ENCODE measurements at regions not wholly inside any gene's neighbourhood (a gene's known extent, or its start where the extent isn't known, plus 50 kb on each side); places are given as distances from the start of the nearest gene placed in this dataset.

GRCh38 chr12:90859591-90859990 is 95.4 kb downstream of the CCER1 start:
- TF ChIP-seq Cebpa-rat (IDR thresholded peaks at IDR 0.05), result no peak
- H3K36me3 ChIP-seq, result no peaks in the 10 kb centered on the region
- no peaks in the 10 kb centered on the region; a peak in 1 of 20 replicates for H3K4me1 ChIP-seq
- H3K4me2 ChIP-seq, result no peak overlapping the region
- no peak overlapping the region for H3K4me3 ChIP-seq
- H3K27me3 ChIP-seq, result no peaks in the 10 kb centered on the region
- H4K20me1 ChIP-seq, result no peaks in the 10 kb centered on the region
- no peak overlapping the region for H3K27ac ChIP-seq
- peaks cover 0 to 19% (median 7%) of the 10 kb centered on the region in 11 experiments; a peak in 10 of 22 replicates for H3K9me3 ChIP-seq (replicated peaks in 1 of 11)
- H3K9ac ChIP-seq, result no peak overlapping the region

- Histone ChIP-seq H3K36me3 (no peaks in the 10 kb centered on the region), H3K27ac (no peak overlapping the region), H4K20me1 (no peaks in the 10 kb centered on the region), H3K4me3 (no peak overlapping the region), H3K9ac (no peak overlapping the region), H3K27me3 (no peaks in the 10 kb centered on the region), H3K4me2 (no peak overlapping the region), H3K9me3 (replicated peaks in 1 of 11) (peaks cover 0 to 19% (median 7%) of the 10 kb centered on the region in 11 experiments; a peak in 10 of 22 replicates), H3K4me1 (no peaks in the 10 kb centered on the region; a peak in 1 of 20 replicates)
- TF ChIP-seq Cebpa-rat (IDR thresholded peaks at IDR 0.05), result no peak
Observed at GRCh38 chr12:90858252-90858651, 96.7 kb downstream of the CCER1 start.

- Histone ChIP-seq H3K4me3 (no peak overlapping the region), H3K36me3 (no peaks in the 10 kb centered on the region), H3K9ac (no peak overlapping the region), H3K9me3 (replicated peaks in 1 of 11) (no peaks in the 10 kb centered on the region), H3K4me1 (no peaks in the 10 kb centered on the region; a peak in 1 of 20 replicates), H4K20me1 (no peaks in the 10 kb centered on the region), H3K27ac (no peak overlapping the region), H3K4me2 (no peak overlapping the region), H3K27me3 (no peaks in the 10 kb centered on the region)
- no peak for TF ChIP-seq Cebpa-rat (IDR thresholded peaks at IDR 0.05)
Observed at GRCh38 chr12:90855534-90855933, 99.4 kb downstream of the CCER1 start.

GRCh38 chr12:90854136-90854689 is 100.8 kb downstream of the CCER1 start:
- Histone ChIP-seq H3K9ac (no peak overlapping the region), H3K9me3 (replicated peaks in 1 of 11) (no peaks in the 10 kb centered on the region), H3K27ac (no peak overlapping the region), H3K4me3 (no peak overlapping the region), H3K36me3 (no peaks in the 10 kb centered on the region), H3K4me2 (no peak overlapping the region), H4K20me1 (no peaks in the 10 kb centered on the region), H3K4me1 (no peaks in the 10 kb centered on the region; a peak in 1 of 20 replicates), H3K27me3 (no peaks in the 10 kb centered on the region)
- no peak for TF ChIP-seq Cebpa-rat (IDR thresholded peaks at IDR 0.05)

- Histone ChIP-seq H3K4me2 (no peak overlapping the region), H3K4me1 (no peaks in the 10 kb centered on the region; a peak in 1 of 20 replicates), H3K4me3 (no peak overlapping the region), H3K27ac (no peak overlapping the region), H3K27me3 (no peaks in the 10 kb centered on the region), H3K9me3 (replicated peaks in 1 of 11) (no peaks in the 10 kb centered on the region), H3K9ac (no peak overlapping the region), H4K20me1 (no peaks in the 10 kb centered on the region), H3K36me3 (no peaks in the 10 kb centered on the region)
- no peak for TF ChIP-seq Cebpa-rat (IDR thresholded peaks at IDR 0.05)
Observed at GRCh38 chr12:90851800-90852718, 102.9 kb downstream of the CCER1 start.

- Histone ChIP-seq H3K4me1 (peaks cover 0 to 3% (median 0%) of the 10 kb centered on the region in 10 experiments; a peak in 1 of 20 replicates), H3K27ac (no peak overlapping the region), H3K27me3 (no peaks in the 10 kb centered on the region), H3K4me3 (no peak overlapping the region), H3K9me3 (replicated peaks in 1 of 11) (no peaks in the 10 kb centered on the region), H4K20me1 (no peaks in the 10 kb centered on the region), H3K36me3 (no peaks in the 10 kb centered on the region), H3K9ac (no peak overlapping the region), H3K4me2 (no peak overlapping the region)
- TF ChIP-seq Cebpa-rat (IDR thresholded peaks at IDR 0.05), result no peak
Observed at GRCh38 chr12:90842477-90842876, 112.5 kb downstream of the CCER1 start.

GRCh38 chr12:90841336-90841735 is 113.6 kb downstream of the CCER1 start:
- H3K4me1 ChIP-seq, result peaks cover 0 to 3% (median 0%) of the 10 kb centered on the region in 10 experiments; a peak in 1 of 20 replicates
- H3K9ac ChIP-seq, result no peak overlapping the region
- H3K36me3 ChIP-seq, result no peaks in the 10 kb centered on the region
- no peak for TF ChIP-seq Cebpa-rat (IDR thresholded peaks at IDR 0.05)
- no peaks in the 10 kb centered on the region for H3K27me3 ChIP-seq
- H3K9me3 ChIP-seq (replicated peaks in 1 of 11), result no peaks in the 10 kb centered on the region
- H3K4me3 ChIP-seq, result no peak overlapping the region
- no peak overlapping the region for H3K27ac ChIP-seq
- no peak overlapping the region for H3K4me2 ChIP-seq
- no peaks in the 10 kb centered on the region for H4K20me1 ChIP-seq

GRCh38 chr12:90839346-90839745 is 115.6 kb downstream of the CCER1 start:
- Histone ChIP-seq H3K9ac (no peak overlapping the region), H3K4me1 (peaks cover 0 to 3% (median 0%) of the 10 kb centered on the region in 10 experiments; a peak in 1 of 20 replicates), H4K20me1 (no peaks in the 10 kb centered on the region), H3K4me3 (no peak overlapping the region), H3K27me3 (no peaks in the 10 kb centered on the region), H3K4me2 (no peak overlapping the region), H3K27ac (no peak overlapping the region), H3K9me3 (replicated peaks in 1 of 11) (no peaks in the 10 kb centered on the region), H3K36me3 (no peaks in the 10 kb centered on the region)
- TF ChIP-seq Cebpa-rat (IDR thresholded peaks at IDR 0.05), result no peak

- no peaks in the 10 kb centered on the region for H4K20me1 ChIP-seq
- no peaks in the 10 kb centered on the region for H3K27me3 ChIP-seq
- no peak overlapping the region for H3K27ac ChIP-seq
- no peak overlapping the region for H3K4me3 ChIP-seq
- no peaks in the 10 kb centered on the region for H3K9me3 ChIP-seq (replicated peaks in 1 of 11)
- H3K36me3 ChIP-seq, result no peaks in the 10 kb centered on the region
- no peak overlapping the region for H3K9ac ChIP-seq
- peaks cover 0 to 13% (median 7%) of the 10 kb centered on the region in 10 experiments; a peak in 9 of 20 replicates for H3K4me1 ChIP-seq
- H3K4me2 ChIP-seq, result no peak overlapping the region
- TF ChIP-seq Cebpa-rat (IDR thresholded peaks at IDR 0.05), result no peak
Observed at GRCh38 chr12:90836689-90837088, 118.3 kb downstream of the CCER1 start.

All from BLaER1 treated with 17β-estradiol and CSF1 and Interleukin-3, amounts not matched to agents 10 nM and 100 nM (cell line).